Ascending aorta (tissue), 2 donors: ENCODE measurements at regions not wholly inside any gene's neighbourhood (a gene's known extent, or its start where the extent isn't known, plus 50 kb on each side); places are given as distances from the start of the nearest gene placed in this dataset.
A peak's percentile ranks its signal among the peaks of the same experiment; 100 is the strongest.

Source experiments
- DNase-seq, 2 donors: peaks; one replicate each; pipeline ENCODE4 v3.0.0-alpha.2; 2019; ENCODE audit warnings: low spot score in 2 of 2
- H3K27ac ChIP-seq, 2 donors: fragments of 200-600 bp; sonication (generic); one replicate each; pipeline ENCODE4 v1.5.1; 2016 to 2017; ENCODE audit warnings: mild to moderate bottlenecking in 1 of 2
- H3K27me3 ChIP-seq: fragments of 200-600 bp; sonication (generic); one replicate; pipeline ENCODE4 v1.5.1; 2017
- H3K36me3 ChIP-seq, 2 donors: fragments of 200-600 bp; sonication (generic); one replicate each; pipeline ENCODE4 v1.5.1; 2016
- H3K4me1 ChIP-seq, 2 donors: fragments of 200-600 bp; sonication (generic); one replicate each; pipeline ENCODE4 v1.5.1; 2016 to 2017; ENCODE audit warnings: mild to moderate bottlenecking in 1 of 2
- H3K4me3 ChIP-seq, 2 donors: fragments of 200-600 bp; sonication (generic); one replicate each; pipeline ENCODE4 v1.5.1; 2016 to 2017; ENCODE audit warnings: mild to moderate bottlenecking in 1 of 2
- H3K9me3 ChIP-seq, 2 donors: fragments of 200-600 bp; sonication (generic); one replicate each; pipeline ENCODE4 v1.5.1; 2016
- intact Hi-C: fragments of 100-400 bp; cut with DNase I; formaldehyde crosslinking; loops from one replicate; pipeline ENCODE4 v1.15.1; 2023
- TF ChIP-seq, protein P1 (sequence below), 3 experiments: fragments of 200-600 bp in 2 of 3; fragments of 450-650 bp in 1 of 3; sonication (generic) in 2 of 3; IDR thresholded peaks; one replicate each; pipeline ENCODE4 v1.5.1; 2016 to 2019; ENCODE audit warnings: antibody characterized with exemption in 3 of 3, mild to moderate bottlenecking in 1 of 3, moderate library complexity in 1 of 3

DNA sequence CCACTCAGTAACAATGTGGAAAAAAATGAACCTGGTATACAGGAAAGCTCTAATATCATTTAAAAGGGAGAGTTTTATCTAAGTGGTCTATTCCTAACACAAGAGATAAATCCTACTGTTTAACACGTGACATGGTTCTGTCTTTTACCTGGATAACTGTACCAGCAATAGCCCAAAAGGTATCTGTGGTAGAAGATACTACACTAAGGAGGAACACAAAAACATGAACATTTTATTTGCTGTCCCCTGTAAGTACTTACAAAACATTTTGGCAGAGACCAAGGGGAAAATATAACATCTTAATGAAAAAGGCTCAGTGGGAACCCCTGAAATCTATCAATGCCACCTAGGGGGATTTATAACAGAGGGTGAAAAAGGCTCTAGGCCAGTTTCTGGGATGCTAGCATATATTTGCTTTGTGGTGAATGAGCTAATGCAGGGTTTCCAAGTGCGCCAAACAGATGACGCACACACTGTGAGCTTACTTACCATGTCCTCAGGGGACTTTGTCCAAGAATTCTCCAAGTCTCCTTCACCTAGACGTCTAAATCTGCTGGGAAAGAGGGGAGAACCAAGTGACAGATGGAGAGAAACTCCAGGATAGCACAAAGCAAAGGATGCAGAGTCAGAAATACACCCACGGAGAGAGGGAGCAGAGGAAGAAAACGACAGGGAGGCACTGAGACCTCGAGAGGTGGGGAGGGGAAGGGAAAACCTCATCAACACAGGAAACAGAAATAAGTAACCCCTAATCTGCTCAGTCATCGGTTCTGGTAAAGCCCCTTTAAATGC is 112.5 kb upstream of the PRNP start:
- DNase-seq: no peak
- Histone ChIP-seq H3K27me3 (no peaks in the 10 kb centered on the region), H3K9me3 (no peaks in the 10 kb centered on the region), H3K4me3 (no peak overlapping the region), H3K36me3 (no peaks in the 10 kb centered on the region), H3K4me1 (no peaks in the 10 kb centered on the region), H3K27ac (peak overlapping the region in 1 of 2 donors; percentile 45)
- TF ChIP-seq, protein P1, sequence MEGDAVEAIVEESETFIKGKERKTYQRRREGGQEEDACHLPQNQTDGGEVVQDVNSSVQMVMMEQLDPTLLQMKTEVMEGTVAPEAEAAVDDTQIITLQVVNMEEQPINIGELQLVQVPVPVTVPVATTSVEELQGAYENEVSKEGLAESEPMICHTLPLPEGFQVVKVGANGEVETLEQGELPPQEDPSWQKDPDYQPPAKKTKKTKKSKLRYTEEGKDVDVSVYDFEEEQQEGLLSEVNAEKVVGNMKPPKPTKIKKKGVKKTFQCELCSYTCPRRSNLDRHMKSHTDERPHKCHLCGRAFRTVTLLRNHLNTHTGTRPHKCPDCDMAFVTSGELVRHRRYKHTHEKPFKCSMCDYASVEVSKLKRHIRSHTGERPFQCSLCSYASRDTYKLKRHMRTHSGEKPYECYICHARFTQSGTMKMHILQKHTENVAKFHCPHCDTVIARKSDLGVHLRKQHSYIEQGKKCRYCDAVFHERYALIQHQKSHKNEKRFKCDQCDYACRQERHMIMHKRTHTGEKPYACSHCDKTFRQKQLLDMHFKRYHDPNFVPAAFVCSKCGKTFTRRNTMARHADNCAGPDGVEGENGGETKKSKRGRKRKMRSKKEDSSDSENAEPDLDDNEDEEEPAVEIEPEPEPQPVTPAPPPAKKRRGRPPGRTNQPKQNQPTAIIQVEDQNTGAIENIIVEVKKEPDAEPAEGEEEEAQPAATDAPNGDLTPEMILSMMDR (IDR thresholded peaks at IDR 0.05): no peak
- intact Hi-C loops: no loop called here

DNA sequence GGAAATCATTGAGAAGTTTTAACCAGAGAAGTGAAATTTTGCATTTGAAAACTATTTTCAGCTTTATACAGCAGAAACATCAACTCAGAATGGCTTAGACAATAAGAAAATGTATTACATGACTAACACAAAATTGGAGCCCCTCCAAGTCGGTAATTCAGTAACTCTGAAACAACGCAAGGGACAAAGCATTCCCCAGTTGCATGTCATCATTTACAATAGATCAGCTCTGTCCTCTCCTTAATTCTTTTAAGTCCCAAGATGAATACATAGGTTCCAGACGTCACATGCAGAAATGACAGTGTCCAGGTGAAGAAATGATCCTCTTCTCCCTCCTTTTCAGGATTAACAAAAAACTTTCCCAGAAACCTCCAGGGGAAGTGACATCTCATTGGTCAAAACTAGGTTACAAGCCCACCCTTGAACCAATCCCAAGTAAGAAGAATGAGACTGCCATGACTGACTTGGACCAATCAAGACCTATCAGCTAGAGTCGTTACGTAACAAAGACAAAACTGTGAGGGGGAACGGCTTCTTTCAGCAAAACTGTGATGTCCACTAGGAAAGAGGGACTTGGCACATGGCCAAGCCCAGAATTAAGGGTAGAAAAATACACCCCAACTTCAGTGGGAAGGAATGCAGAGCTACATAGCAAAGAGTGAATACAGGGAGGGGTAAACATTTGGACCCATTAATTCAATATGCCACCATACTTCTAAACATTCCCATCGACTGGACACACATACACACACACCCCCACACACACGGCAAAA is 114.3 kb upstream of the PRNP start:
- H3K36me3 ChIP-seq: no peaks in the 10 kb centered on the region
- intact Hi-C loops: no loop called here
- DNase-seq: no peak
- TF ChIP-seq, protein P1 (IDR thresholded peaks at IDR 0.05): no peak
- H3K9me3 ChIP-seq: no peaks in the 10 kb centered on the region
- no peak overlapping the region for H3K4me3 ChIP-seq
- no peak overlapping the region for H3K27ac ChIP-seq
- no peaks in the 10 kb centered on the region for H3K4me1 ChIP-seq
- no peaks in the 10 kb centered on the region for H3K27me3 ChIP-seq

DNA sequence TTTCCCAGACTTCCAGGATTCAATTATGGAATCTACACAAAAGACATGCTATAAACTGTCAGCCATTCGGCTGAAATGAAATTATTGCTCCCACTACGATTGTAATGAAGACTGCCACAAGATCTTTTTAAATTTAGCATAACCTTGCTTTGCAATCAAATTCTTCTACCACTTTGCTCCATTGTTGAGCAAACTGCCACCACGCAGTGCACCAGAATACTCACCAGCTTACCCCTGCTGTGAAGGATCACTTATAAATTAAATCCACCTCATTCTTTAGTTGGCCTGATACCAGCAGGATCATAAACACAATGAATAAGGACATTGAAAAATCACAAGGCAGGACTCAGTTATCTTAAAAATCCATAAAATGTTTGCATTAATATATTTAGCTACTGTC is 116.4 kb upstream of the PRNP start:
- Histone ChIP-seq H3K27ac (no peak overlapping the region), H3K4me1 (no peaks in the 10 kb centered on the region), H3K4me3 (no peak overlapping the region), H3K27me3 (no peaks in the 10 kb centered on the region), H3K9me3 (no peaks in the 10 kb centered on the region), H3K36me3 (no peaks in the 10 kb centered on the region)
- DNase-seq: no peak
- TF ChIP-seq, protein P1 (IDR thresholded peaks at IDR 0.05): no peak
- intact Hi-C loops: no loop called here

DNA sequence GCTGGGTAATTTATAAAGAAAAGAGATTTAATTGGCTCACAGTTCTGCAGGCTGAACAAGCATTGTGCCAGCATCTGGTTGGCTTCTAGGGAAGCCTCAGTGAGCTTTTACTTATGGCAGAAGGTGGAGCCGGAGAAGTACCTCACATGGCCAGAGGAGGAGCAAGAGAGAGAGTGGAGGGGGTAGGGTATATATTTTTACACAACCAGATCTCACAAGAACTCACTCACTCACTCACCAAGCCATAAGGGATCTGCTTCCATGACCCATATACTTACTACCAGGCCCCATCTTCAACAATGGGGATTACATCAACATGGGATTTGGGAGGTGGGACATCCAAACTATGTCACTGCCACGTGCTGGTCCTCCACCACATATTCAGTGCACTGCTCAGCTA is 117.2 kb upstream of the PRNP start:
- no peaks in the 10 kb centered on the region for H3K27me3 ChIP-seq
- H3K4me3 ChIP-seq: no peak overlapping the region
- no peaks in the 10 kb centered on the region for H3K4me1 ChIP-seq
- H3K36me3 ChIP-seq: no peaks in the 10 kb centered on the region
- no peak for DNase-seq
- intact Hi-C loops: no loop called here
- no peak overlapping the region for H3K27ac ChIP-seq
- TF ChIP-seq, protein P1 (IDR thresholded peaks at IDR 0.05): no peak
- no peaks in the 10 kb centered on the region for H3K9me3 ChIP-seq

DNA sequence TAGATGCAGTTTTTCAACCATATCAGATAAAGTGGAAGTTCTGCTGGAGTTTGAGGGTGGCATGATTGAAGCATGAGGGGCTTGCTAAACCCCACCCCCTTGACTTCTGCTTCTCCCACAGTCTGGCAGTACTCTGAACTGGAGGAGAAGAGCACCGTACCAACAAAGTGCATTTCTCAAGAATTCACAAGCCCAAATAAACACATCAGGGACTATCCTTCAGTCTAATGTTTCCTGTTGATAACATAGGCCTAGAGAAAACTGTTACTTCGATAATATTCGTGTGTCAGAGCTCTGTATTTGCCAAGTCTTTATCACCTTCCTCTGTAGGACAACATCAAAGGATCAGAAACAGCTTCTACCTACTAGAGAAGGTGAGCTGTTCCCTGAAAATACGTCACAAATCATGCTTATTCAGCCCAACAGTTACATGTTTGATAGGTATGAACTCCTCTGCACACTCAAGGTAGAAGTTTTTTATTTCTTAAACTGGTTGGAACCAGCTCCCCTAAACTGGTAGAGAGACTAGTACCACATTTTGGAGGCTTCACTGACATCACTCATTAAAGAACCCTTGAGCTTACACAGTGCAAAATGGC is 117.8 kb upstream of the PRNP start:
- Histone ChIP-seq H3K36me3 (no peaks in the 10 kb centered on the region), H3K27ac (no peak overlapping the region), H3K4me3 (no peak overlapping the region), H3K4me1 (no peaks in the 10 kb centered on the region), H3K27me3 (no peaks in the 10 kb centered on the region), H3K9me3 (no peaks in the 10 kb centered on the region)
- TF ChIP-seq, protein P1 (IDR thresholded peaks at IDR 0.05): no peak
- no peak for DNase-seq
- intact Hi-C loops: no loop called here
